ENCODE measurements at regions not wholly inside any gene's neighbourhood (a gene's known extent, or its start where the extent isn't known, plus 50 kb on each side); places are given as distances from the start of the nearest gene placed in this dataset.

DNA sequence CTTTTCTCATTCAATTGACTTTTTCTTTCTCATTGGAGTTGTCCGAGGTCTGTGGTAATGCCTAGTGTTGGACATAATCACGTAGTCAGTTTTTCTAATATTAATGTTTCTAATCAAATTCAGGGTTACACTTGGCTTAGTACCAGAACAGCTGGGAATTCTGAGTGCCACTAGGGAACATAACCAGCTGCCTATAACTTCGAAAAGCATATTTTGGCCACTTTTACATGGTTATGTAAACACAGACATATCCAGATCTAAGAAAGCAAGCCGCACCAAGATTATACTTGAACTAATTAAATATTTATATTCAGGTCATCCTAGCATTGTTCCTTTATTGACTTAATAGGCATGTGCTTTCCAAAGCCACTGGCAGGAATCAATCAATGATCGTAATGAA, 91.1 kb upstream of the ARHGAP28 start:
- no peak for FAIRE-seq
- DNase-seq (ENCODE audit: extremely low spot score, insufficient read length, low read depth), result no peak

DNA sequence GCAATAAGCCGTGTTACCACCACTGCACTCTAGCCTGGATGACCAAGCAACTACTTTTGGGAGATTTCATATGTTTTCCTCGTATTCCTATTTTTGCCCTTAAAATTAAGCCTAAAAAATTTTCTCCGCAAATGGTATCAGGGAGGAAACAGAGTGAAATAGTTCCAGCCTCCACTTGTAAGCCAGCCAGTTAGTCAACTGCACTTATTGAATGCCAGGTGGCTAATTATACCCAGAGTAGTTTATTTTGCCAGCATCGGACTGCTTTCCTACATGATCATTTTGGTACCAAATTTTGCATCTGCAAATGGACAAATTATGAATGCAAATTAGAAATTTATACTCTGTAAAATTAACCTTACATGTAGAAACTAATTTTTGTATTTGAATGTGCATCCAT, 90.2 kb upstream of the ARHGAP28 start:
- FAIRE-seq (no peak), DNase-seq (ENCODE audit: extremely low spot score, insufficient read length, low read depth) (no peak)

DNA sequence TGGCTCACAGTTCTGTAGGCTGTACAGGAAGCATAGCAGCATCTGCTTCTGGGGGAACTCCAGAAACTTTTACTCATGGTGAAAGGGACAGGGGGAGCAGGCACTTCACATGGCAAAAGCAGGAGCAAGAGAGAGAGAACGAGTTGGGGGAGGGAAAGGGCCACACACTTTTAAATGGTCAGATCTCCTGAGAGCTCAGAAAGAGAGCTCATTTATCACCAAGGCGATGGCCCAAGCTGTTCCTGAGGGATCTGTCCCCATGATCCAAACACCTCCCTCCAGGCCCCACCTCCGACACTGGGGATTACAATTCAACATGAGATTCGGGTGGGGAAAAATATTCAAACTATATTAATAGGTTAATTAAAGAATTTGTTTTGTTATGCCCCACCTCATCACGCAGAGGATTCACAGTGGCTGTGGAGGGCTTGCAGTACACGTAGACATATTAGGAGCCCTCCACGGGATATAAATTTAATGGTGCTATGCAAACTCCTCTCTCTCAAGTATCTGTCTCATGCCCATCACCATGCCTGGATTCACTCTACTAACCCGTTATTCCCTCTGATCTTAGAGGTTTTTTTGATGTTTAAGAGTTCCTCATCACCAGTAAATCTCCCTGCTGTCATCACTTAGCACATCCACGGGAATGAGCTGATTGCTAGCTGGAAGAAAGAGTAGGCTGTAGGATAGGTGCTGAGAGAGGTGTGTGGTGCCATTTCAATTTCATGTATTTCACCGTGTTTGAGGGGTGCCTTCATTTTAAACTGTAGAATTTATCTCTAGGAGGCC, 84.5 kb upstream of the ARHGAP28 start:
- FAIRE-seq (no peak), DNase-seq (ENCODE audit: extremely low spot score, insufficient read length, low read depth) (no peak)

DNA sequence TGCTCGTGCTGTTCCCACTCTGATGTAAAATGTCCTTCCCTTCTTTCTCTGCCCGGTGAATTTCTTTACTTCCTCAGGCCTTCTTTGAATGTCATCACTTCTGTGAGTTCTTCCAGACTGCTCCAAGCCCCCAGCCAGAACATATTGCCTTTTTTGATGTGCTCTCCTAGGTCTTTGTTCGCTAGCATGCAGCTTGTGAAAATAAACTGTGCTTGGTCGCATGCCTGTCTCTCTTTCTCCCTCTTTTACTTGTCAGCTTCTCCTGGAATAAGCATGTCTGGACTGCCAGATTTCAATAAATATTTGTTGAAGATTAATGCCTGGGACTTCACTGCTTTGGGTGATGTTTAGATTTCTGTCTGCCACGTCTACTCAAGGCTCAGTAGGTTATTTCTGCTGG, 82.7 kb upstream of the ARHGAP28 start:
- no peak for DNase-seq (ENCODE audit: extremely low spot score, insufficient read length, low read depth)
- FAIRE-seq, result no peak

DNA sequence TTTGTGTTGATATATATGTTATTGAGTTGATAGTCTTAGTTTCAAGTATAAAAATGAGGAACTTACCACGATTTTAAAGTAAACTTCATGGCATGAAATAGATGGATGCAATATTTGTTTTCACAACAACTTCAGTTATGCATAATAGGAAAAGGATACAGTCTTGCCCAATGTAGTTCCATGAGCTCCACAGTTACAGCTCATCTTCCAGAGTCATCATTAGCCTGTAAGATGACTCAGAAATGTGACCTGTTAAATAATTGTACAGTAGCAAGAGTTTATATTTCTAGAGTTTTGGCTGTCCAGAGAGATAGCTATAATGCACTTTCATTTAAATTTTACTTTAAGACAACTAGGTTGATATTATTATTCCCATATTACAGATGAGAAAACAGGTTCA, 80.9 kb upstream of the ARHGAP28 start:
- FAIRE-seq (no peak), DNase-seq (ENCODE audit: extremely low spot score, insufficient read length, low read depth) (no peak)

DNA sequence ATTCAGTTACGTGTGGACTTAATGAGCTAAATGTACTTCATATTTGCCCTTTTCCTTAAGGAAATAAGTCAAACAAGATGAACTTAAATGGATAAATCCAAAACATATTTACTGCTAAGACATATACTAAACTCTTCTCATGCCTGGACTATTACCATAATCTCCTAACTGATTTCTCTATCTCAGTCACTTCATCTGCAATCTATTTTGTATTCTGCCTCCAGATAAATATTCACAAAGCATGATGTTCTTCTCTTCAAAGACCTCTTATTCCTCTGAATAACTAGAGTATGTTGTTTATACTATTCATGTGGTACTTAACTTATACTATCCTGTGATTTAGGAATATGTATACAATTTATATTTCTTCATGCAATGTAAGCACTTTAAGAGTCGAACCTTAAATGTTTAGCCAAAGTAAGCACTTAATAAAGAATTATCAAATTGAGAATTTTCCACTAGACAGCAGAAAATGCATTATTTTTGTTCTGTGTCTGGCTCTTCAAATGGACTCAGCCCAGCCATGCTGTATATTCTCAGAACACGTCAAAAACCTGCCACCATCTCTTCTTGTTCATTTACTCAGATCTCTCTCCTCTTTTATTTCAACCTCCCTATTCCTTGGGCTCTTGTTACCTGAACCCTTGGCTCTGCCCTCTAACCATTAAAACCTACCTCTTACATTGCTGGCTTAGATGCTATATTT, 79.9 kb upstream of the ARHGAP28 start:
- FAIRE-seq, result no peak
- no peak for DNase-seq (ENCODE audit: extremely low spot score, insufficient read length, low read depth)

DNA sequence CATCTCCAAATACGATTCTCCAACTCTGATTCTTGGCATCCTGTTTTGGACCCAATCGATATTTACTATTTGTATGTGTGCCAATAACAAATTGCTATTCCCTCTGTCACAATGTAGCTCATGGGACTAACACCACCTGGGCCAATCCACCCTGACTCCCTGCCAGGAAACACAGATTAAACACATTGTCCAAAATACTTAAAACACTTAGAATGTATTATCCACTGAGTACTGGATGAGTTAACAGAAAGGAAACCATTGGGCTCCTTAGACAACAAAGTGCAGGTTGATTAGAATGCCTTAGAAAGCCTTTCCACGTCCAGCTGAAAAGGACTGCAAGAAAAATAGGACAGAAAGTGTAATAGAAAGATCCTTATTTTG, 79.4 kb upstream of the ARHGAP28 start:
- FAIRE-seq (no peak), DNase-seq (ENCODE audit: extremely low spot score, insufficient read length, low read depth) (no peak)

DNA sequence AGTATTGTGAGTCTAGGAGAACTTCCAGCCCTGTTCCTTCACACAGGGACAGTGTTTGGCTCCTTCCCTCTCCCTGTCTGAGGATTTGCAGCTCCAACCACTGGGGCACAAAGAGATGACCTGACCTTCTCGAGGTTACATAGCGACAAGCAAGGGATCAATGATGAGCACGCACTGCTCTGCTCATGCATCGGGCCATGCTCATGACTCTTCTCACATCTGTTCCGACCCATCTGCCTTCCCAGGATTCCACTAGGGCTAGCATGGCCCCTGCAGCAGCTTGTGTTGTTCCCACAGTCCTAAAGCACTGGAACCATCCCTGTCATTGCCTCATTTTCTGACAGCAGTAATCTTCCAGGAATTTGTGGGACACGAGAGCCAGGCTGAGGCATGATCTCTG, 78.8 kb upstream of the ARHGAP28 start:
- no peak for DNase-seq (ENCODE audit: extremely low spot score, insufficient read length, low read depth)
- FAIRE-seq, result no peak

DNA sequence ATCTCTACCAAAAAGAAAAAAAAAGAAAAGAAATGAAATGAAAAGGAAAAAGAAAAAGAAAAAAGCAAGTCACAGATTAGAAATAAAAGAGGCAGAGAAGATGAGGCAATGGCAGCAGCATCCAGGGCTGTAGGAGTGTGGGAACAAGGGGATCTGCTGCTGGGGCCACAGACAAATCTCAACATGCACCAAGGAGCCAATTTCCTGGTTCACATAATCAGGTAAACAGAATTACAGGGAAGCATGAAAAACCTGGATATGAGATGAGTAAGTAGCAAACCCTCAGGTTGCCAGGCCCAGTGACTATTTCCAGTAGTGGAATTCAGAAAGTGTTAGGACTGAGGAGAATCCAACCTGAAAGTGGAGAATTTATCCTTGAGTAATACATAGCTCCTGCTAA, 77.4 kb upstream of the ARHGAP28 start:
- DNase-seq (ENCODE audit: extremely low spot score, insufficient read length, low read depth) (no peak), FAIRE-seq (no peak)

DNA sequence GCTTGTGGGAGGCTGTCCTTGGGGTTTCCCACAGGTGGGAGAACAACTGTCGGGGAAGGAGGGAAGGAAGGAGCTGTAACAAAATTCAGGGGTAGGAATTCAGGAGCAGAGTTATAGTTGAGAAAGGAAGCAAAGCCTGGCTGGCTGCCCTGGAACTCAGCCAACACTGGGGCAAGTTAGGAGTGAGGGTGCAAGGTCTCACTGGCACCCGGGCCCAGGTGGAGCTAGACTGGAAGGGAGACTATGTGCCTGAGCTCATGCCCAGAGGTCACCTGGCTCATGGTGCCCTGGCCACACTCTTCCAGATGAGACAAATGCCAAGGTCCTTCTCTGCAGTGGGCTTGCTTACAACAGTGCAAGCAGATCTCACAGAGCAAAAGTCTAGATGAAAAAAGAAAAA, 75.6 kb upstream of the ARHGAP28 start:
- FAIRE-seq (no peak), DNase-seq (ENCODE audit: extremely low spot score, insufficient read length, low read depth) (no peak)

DNA sequence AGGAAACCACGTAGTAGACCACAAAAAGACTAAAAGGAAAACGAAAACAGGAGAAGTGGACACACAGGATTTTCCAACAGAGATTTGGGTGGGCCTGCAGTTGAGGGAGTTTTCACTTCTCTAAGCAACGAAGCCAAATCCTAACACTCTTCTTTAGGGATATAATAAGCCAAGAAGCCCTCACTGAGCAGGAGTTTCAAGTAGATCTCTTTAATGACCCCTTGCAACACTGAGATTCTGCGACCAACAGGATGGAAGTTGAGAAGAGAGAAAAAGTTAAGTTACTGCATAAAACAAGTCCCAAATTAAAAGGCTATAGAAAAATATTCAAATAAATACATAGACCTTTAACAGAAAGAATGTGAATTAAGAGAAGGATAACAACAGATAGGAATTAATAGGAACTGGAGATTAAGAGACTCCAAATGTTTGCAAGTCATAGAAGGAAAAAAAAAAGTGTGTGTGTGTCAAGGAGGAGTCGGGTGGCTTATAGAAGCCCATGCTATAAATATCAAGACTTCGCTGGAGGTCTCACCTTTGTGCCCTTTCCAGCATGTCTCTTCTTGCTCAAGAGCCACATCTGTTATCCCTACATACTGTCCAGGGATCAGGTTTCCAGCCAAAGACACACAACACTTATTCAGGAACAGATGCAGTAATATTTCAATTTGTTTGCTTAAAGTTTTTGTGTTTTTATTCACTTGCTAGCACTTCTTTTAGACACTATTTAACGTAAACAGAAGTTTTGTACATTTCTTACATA, 69.4 kb upstream of the ARHGAP28 start:
- no peak for FAIRE-seq

DNA sequence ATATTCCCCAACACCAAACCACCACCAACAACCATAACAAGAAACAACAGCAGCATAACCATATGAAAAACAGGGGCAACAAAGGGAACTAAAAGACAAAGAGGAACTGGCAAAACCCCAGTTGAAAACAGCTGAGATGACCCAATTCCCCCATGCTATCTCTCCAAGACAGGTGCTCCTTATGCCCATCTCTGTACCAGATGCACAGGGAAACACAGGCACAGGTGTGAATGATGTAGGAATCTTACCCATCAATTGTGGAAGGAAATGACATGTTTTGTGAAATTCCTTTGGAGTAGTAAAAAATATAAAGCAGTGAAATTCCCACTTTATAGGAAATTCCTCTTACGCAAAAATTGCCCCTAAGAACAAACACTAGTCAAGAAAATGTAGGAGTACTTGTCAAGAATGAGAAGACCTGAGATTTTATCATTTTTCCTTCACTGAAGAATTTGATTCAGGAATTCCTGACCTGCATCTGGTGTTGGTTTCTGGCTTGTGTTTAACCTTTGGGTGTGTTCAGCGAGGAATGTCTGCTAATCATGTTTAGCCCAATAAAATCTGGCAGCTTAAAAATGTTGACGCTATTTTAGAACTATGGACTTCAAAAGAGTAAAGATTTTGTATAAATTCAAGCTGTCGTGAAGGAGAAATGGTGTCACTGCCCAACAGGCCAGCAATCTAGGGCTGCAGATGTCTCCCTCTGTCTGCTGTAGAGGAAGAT, 67.7 kb upstream of the ARHGAP28 start:
- DNase-seq (ENCODE audit: extremely low spot score, insufficient read length, low read depth), result no peak
- FAIRE-seq, result no peak

More for the DNA sequence above, 69.4 kb upstream of the ARHGAP28 start:
- DNase-seq (ENCODE audit: extremely low spot score, insufficient read length, low read depth), result no peak

DNA sequence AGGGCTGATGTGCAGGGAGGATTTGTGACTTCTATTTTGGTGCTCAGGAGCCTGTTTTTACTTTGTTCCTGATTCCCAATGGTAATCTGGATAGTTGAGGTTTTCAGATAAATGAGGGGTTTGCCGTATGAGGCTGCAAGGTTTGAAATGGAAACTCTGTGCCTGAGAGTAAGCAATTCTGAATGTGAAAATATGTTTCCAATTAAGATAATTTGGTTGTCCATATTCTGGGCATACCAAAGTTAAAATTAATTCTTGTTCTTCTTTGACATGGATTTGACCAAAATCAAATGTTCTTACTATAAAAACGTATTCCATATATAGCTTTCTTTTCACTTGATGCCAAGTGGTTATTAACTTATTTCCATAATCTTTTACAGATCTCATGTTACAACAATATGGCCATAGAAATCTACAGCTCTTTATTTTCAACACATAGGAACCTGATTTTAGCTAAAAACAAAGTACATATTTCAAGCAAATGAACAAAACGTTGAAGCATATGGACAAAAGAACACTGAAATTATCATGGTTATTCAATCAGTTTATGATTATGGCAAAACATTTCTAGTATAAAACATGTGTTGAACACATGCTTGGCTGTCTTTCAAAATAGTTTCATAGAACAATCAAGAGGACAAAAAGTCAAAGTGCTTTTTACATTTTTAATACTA, 63.4 kb upstream of the ARHGAP28 start:
- FAIRE-seq (no peak), DNase-seq (ENCODE audit: extremely low spot score, insufficient read length, low read depth) (no peak)

DNA sequence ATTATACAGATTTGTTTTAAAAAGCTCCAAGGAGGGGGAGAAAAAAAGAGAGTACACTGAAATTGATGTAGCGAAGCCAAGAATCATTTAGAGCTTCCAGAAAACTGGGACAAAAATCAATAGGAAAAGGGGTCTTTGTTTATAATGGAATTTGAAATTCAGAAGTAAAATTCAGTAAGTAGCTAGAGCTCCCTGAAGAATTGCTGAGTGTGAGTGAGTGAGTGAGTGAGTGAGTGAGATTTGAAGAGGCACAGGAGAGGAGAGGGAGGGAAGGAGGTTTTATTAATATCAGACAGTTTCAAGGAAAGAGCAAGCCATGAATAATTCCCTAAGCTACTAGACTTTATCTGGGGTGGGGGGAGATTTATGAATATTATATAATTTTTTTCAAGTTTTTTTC, 60.7 kb upstream of the ARHGAP28 start:
- DNase-seq (ENCODE audit: extremely low spot score, insufficient read length, low read depth), result no peak
- FAIRE-seq, result no peak

DNA sequence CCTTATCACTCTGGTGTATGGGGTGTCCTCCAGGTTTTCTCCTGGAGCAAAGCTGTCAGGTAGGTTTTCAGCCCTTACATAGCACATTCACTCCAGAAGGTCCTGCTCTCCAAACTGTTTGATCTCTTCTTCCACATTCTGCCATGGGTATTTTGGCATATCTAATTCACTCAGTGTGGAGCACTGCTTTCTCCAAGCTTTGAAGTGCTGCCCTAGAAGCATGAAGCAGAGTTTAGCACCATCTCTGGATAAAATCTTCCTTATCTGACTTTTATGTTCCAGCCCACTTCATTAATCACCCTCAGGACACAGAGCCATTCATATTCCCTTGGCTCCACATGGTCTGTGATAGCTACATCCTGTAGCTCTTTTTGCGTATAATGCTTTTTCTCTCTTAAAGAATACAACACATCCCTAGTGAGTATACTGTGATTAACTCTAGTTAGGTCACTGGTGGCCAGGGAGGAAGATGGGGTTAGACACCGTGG, 56.7 kb upstream of the ARHGAP28 start:
- DNase-seq (ENCODE audit: extremely low spot score, insufficient read length, low read depth) (no peak), FAIRE-seq (no peak)

DNA sequence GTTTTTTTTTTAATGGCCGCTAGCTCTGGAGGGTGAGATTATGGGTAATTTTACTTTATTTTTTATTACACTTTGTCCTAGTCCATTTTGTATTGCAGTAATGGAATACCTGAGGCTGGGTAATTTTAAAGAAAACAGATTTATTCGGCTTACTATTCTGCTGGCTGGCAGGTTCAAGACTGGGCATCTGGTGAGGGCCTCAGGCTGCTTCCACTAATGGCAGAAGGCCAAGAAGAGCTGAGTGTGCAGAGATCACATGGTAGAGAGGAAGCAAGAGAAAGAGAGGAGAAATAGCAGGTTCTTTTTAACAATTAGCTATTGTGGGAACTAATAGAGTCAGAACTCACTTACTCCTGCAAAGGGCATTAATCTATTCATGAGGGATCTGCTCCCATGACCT, 52.4 kb upstream of the ARHGAP28 start:
- no peak for FAIRE-seq
- no peak for DNase-seq (ENCODE audit: extremely low spot score, insufficient read length, low read depth)

DNA sequence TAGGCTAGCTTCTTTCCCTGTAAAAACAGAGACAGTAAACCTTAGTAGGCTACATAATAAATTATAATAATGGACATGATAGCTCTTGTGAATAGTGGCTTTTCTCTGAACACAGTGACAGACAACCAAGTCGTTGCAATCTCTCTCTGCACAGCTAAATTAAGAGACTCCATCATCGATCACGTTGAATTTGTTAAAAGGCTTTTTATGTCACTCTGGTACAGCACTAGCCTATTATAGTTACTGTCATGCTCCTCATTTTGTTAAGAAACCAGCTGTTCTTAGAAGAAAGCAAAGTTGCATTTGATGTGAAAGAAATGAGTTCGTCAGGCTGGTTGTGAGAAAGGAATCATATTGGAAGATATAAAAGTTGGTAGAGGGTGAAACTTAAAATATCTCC, 50.3 kb upstream of the ARHGAP28 start:
- DNase-seq (ENCODE audit: extremely low spot score, insufficient read length, low read depth) (no peak), FAIRE-seq (no peak)

All from GM18507 (cell line).